ENCODE measurements at regions not wholly inside any gene's neighbourhood (a gene's known extent, or its start where the extent isn't known, plus 50 kb on each side); places are given as distances from the start of the nearest gene placed in this dataset.
"Not testable (repeated sequence)": the region's sequence is repeated elsewhere in the genome, so short reads cannot be mapped to it uniquely, and the experiment has no call there.

DNA sequence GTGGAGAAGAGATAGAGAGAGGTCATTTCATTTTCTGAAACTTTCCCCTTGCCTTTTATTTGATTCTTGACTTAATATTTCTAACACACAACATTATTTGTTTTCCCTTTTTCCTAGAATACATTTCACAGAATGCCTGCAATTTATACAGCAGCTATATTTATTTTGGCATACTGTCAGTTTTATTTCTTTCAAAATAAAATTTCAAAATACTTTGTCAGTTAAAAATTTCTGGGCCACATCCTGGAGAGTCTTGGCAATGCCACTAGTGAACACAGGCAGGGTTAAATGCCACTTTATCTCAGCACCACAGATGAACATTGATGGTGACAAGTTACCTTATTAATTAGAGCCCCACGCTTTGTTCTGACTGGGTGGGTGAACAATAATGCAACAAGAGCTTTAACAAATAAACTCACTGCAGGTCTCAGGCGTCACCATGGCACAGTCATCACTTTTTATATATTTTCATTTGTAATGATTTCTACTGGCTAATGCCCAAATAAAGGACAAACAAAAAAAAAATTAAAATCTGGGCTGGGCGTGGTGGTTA is 494.0 kb downstream of the KIF20B start:
- DNase-seq = no peak

DNA sequence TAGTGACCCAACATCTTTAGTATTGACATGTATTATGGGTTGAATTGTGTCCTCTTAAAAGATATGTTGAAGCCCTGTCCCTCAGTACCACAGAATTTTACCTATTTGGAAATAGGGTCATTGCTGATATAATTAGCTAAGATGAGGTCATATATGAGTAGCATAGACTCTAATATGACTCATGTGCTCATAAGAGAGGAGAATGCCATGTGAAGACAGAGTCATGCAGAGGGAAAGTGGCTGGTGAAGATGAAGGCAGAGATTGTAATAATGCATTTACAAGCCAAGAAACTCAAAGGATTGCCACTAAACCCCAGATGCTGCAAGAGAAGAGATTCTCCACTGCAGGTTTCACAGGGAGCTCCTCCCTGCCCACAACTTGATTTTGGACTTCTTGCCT is 496.4 kb downstream of the KIF20B start:
- no peak for DNase-seq

- no peak for DNase-seq
Measured at GRCh38 chr10:90199093-90199492, 497.7 kb downstream of the KIF20B start.

DNA sequence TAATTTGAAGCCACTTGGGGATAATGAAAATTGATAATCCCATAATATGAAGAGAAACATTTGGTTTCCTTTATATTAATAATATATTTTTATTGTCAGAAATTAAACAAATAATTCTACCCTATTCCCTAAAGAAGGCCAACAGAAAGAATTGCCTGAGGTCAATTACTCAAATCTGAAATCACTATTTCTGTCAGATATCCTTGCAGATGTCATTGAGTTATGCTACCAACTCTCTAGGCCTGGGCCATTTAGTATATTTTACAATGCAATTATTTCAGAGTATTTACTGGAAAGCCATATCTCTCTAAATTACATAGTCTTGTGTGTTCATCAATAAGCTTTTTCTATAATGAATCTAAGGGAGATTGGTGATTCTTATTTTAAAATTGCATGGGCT is 498.1 kb downstream of the KIF20B start:
- no peak for DNase-seq

DNA sequence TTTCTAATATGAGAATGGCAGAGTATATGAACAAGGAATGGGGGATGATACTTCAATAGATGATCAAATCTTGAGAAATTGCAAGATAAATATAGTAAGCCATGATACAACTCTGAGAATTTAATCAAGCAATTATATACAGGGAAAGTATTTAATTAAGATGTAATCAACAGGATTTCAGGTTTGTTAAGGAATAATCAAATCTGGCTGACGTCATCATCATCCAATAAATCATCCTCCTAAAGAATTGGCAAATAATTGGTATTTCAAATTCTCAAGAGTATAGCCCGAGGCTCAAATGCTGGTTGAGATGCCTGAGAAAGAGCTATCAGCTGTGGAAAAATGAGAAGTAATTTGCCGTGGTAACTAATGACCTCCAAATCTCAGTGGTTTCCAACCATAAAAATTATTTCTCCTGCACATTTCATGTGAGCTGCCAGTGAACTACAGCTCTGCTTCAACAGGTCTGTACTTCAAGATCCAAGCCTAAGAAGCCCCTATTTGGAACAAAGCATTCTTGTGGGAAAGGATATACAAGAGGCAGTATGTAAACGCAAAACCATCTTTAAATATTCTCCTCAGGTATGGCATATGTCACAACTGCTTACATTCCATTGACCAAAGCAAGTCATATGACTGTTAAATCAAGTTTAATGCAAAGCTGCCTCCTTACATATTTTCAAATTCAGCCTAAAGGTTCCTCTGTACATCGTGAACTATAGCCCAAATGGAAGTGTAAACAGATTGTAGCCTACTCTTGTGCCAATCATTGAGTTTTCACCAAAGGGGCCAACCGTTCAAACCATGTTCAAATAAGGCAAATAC is 503.0 kb downstream of the KIF20B start:
- no peak for DNase-seq

DNA sequence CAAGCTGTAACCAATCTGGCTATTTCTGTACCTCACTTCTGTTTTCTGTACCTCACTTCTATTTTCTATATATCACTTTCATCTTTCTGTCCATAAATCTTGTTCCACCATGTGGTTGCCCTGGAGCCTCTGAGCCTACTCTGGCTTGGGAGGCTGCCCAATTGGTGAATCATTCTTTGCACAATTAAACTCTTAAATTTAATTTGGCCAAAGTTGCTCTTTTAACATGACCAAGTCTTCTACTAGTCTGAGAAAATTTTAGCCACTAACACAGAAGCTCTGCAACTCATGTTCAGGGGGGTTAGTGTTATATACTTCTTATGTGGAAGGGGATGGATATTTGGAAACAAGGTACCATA is 503.5 kb downstream of the KIF20B start:
- DNase-seq = no peak

DNA sequence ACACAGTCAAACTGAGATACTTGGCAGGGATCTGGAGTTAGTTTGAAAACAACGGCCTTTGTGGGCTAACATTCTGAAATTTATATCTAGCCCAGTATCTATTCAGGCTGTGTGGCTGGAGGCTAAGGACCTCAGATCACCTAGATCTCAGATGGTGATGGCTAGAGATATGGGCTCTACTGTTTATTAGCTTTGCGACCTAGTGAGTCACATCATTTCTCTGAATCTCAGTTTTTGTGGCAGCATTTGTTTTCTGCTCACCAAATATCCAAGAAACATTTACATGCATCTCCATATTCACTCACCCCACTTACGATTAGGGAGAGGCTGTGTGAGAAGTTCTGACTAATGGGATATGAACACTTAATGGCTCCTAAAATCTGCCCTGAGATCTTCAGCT is 503.9 kb downstream of the KIF20B start:
- DNase-seq = no peak

GRCh38 chr10:90213346-90213745 is 512.0 kb downstream of the KIF20B start:
- DNase-seq = no peak

DNA sequence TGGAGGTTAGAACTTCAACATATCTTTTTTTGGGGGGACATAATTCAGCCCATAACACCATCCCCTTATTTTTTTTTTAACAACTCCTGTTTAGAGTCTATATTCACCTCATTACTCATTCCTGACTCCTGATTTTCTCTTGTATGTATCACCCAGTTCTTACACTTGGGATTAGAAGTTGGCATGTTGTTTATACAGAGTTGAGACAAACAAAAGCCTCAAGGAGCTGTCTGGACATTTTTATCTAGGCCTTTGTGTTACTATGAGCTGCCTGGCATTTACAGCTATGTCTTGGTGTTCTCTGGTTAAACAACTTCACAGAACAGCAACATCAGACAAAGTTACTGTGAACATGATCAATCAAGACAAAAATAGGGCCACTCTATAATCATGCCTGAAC is 517.5 kb downstream of the KIF20B start:
- DNase-seq = no peak

DNA sequence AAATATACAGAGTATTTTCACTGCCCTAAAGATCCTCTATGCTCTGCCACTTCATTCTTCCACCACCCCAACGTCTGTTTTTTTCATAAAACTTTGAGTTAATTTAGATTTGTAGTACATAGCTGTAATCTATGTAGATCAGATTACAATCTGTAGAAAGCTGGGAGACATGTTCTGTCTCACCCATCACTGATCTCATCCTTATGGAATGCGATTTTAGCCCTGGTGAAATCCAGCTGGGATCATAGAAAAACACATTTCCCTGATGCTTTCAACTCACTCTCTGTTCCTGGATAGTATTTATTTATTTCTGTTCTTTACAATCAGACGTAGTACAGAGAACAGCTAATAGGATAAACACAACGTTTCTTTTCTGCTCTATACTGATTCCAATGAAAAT is 521.0 kb downstream of the KIF20B start:
- no peak for DNase-seq

DNA sequence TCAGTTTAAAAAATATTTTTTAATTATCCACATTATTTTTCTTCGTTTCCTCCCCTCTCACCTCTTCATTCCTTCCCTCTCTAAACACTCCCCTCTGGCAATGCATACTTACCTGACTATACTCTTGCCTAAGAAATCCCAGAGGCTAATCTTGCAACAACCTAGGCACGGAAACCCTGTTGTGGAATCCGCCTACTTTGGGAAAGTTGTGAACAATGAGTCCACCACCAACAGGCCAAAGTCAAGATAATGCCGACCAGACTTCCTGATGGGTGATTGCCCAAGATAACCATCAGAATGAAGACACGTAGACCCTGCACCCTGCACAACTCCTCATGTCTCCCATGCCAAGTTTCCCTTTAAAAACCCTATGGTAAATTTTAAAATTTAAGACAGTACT is 521.5 kb downstream of the KIF20B start:
- DNase-seq = no peak

DNA sequence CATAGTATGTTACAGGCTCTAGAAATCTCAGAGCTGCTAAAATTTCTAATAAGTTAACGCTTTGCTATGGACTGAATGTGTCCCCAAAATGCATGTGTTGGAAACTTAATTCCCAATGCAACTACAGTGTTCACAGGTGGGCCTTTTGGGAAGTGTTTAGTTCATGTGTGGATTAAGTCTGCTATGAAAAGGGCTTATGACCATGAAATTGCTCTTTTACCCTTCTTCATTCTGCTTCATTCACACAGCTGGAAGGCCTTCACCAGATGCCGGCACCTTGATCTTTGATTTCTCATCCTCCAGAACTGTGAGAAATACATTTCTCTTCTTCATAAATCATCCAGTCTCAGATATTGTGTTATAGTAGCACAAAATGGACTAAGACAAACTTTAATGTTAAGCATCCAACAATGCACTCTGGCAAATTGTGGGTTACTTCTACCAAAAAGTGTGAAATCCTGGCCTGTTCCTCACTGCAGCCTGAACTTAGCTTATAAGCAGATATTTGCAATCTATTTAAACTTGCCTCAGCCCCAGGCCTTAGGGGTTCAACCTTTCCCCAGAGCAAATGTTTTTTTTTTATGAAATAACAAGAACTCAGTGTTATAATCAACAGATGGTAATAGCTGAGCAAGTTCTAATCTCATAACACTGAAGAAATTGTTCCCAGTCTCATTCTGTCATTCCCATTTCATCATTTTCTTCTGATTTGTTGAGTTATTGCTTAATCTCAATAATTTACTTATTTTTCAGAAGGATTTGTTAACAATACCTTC is 523.6 kb downstream of the KIF20B start:
- DNase-seq = no peak

DNA sequence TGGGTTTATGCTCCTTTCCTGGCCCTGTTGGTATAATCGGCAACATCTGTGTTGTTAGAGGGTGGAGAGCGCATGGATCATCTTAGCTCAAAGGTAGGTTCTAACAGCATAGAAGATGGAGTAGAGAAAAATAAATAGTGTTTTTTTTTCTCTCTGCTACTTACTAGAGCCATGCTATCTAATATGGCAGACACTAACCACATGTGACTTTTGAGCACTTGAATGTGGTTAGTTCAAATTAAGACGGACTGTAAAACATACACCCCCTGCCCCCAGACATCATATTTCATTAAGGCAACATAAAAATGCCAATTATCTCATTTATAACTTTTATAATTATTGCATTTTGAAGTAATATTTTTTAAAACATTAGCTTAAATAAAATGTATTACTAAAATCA is 525.1 kb downstream of the KIF20B start:
- no peak for DNase-seq

DNA sequence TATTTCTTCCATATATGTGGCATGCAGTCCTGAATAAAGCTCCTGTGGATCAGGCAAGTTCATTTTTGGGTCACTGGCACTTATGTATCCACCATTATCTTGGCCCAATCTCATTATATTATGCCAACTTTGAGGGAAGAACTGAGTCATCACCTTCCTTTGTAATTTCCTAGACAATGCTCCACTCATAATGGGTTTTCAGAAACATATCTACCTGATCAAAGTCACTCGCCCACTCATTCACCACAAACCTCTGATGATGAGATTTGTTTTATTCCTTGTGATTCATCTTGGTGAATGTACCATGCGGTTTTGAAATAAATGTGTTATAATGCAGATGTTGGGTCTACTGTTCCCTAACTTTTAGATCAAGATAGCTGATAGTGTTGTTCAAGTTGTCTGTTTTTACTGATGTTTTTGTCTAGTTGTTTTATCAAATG is 525.8 kb downstream of the KIF20B start:
- DNase-seq = no peak

GRCh38 chr10:90227786-90228185 is 526.4 kb downstream of the KIF20B start:
- no peak for DNase-seq

GRCh38 chr10:90229486-90229885 is 528.1 kb downstream of the KIF20B start:
- DNase-seq = no peak

GRCh38 chr10:90233805-90234204 is 532.4 kb downstream of the KIF20B start:
- not testable (repeated sequence) for DNase-seq

- DNase-seq = no peak
Measured at GRCh38 chr10:90245623-90246022, 544.2 kb downstream of the KIF20B start.

- DNase-seq = not testable (repeated sequence)
Measured at GRCh38 chr10:90250784-90251183, 549.4 kb downstream of the KIF20B start.

DNA sequence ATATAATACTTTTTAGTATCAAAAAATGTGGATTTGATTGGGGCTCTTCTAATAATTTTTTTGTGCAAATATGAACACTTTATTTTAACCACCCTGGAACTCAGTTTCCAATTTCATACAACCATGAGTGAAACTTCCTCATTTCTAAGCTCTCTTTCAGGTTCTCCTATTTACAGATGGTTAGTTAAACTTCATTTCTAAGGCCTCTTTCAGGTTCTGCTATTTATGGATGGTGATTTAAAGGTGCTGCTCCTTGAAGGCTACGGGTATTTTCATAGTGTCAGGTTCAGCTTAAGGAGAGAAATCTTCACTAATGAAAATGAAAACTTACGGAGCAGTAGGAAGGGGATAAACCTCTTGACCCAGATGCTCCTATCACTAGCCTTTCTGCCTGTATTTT is 568.3 kb downstream of the KIF20B start:
- DNase-seq = no peak

DNA sequence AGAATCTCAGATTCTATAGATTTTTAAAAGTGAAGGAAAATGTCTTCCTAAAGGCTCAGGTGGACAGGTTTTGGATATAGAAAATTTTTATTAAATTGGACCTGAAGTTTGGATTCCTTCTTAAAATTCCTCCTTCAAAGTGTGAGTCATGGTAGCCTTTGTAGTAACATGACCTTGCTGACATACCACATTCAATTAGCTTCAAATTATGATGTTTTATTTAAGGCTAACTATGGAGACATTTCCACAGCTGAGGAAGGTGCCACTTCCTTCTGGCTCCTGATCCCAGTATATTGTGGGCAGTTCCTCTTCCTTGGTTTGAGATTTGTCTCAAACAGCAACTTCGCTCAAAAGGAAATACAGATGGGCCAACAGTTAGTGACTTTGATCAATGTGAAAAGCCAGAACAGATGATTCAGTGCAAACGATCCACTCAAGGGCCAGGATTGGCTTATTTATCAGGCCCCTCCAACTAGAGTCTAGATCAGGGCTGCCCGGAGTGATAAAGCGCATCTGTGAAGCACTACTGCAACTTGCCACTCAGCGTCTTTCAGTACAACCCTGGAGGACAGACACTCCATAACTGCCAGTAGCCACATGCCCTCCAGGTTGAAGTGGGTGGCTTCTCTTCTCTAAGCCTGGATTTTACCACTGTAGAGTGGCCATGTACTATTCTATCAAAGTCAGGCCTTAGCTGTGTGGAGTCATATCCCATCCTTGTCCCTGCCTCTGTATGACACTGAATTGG is 573.5 kb downstream of the KIF20B start:
- DNase-seq = no peak

DNA sequence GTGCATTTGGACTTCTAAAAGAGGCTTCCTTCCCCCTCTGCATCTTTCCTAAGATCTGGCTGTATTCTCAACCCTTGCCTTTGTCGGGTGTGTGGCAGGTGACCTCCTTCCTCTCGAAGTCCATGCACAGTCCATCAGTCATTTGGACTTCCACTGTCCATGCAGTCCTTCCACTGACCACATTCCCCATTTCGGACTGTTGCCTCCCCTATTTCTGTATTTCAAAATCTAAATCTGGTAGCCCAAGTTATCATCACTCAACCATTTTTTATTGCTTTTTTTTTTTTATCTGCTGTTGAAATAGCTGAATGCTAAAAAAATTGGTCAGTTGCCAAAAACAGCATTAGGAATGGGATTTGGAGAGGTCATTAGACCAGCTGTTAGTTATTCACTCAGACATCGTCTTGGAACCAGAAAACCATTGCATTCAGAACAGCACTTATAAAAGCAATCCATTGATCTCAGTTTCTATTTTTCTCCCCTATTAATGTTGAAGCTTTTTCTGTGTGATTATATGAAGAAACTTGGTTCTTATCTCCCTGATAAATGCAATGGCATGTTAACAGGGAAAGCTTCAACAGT is 575.6 kb downstream of the KIF20B start:
- DNase-seq = no peak

DNA sequence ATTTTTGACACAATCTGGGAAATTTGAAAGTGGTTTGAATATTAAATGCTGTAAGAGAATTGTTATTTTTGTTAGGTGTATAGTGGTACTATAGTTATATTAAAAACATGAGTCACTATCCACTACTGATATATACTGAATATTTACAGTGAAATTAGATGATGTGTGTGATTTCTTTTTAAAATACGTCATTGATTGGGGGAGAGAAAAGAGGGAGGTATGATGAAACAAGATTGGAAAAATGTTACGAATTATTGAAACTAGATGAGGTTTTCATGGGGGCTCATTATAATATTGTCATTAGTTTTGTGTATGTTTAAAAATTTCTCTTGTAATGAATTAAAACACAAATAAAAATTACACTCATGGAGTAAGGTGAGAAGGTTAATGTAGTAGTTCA is 571.4 kb downstream of the HTR7 start:
- no peak for DNase-seq
